ENCODE measurements at regions not wholly inside any gene's neighbourhood (a gene's known extent, or its start where the extent isn't known, plus 50 kb on each side); places are given as distances from the start of the nearest gene placed in this dataset.

GRCh38 chr2:103977241-103977640 lies 876.7 kb upstream of the POU3F3 start:
- no peak overlapping the region for H3K4me3 ChIP-seq (ENCODE audit: low read depth, low read length)
- DNase-seq (ENCODE audit: low read depth) = no peak
- TF ChIP-seq CTCF (conservative IDR thresholded peaks at IDR 0.05; ENCODE audit: low read depth, low read length) = no peak

- no peak for DNase-seq (ENCODE audit: low read depth)
- H3K4me3 ChIP-seq (ENCODE audit: low read depth, low read length) = no peak overlapping the region
- TF ChIP-seq CTCF (conservative IDR thresholded peaks at IDR 0.05; ENCODE audit: low read depth, low read length) = no peak
These were observed 876.2 kb upstream of the POU3F3 start for GRCh38 chr2:103977668-103978067.

- no peak for DNase-seq (ENCODE audit: low read depth)
- TF ChIP-seq CTCF (conservative IDR thresholded peaks at IDR 0.05; ENCODE audit: low read depth, low read length) = no peak
- no peak overlapping the region for H3K4me3 ChIP-seq (ENCODE audit: low read depth, low read length)
These were observed 873.5 kb upstream of the POU3F3 start for GRCh38 chr2:103980401-103980800.

GRCh38 chr2:103982691-103983090 lies 871.2 kb upstream of the POU3F3 start:
- H3K4me3 ChIP-seq (ENCODE audit: low read depth, low read length) = no peak overlapping the region
- no peak for TF ChIP-seq CTCF (conservative IDR thresholded peaks at IDR 0.05; ENCODE audit: low read depth, low read length)
- DNase-seq (ENCODE audit: low read depth) = no peak

- no peak for DNase-seq (ENCODE audit: low read depth)
- TF ChIP-seq CTCF (conservative IDR thresholded peaks at IDR 0.05; ENCODE audit: low read depth, low read length) = no peak
- no peak overlapping the region for H3K4me3 ChIP-seq (ENCODE audit: low read depth, low read length)
These were observed 867.9 kb upstream of the POU3F3 start for GRCh38 chr2:103986001-103986400.

- H3K4me3 ChIP-seq (ENCODE audit: low read depth, low read length) = no peak overlapping the region
- no peak for DNase-seq (ENCODE audit: low read depth)
- TF ChIP-seq CTCF (conservative IDR thresholded peaks at IDR 0.05; ENCODE audit: low read depth, low read length) = no peak
These were observed 862.3 kb upstream of the POU3F3 start for GRCh38 chr2:103991591-103991990.

- TF ChIP-seq CTCF (conservative IDR thresholded peaks at IDR 0.05; ENCODE audit: low read depth, low read length) = no peak
- H3K4me3 ChIP-seq (ENCODE audit: low read depth, low read length) = no peak overlapping the region
- no peak for DNase-seq (ENCODE audit: low read depth)
These were observed 849.1 kb upstream of the POU3F3 start for GRCh38 chr2:104004821-104005220.

Measured in choroid plexus epithelial cell (primary cell).